GM19452 (cell line): ENCODE measurements at regions not wholly inside any gene's neighbourhood (a gene's known extent, or its start where the extent isn't known, plus 50 kb on each side); places are given as distances from the start of the nearest gene placed in this dataset.

Source experiments
- ATAC-seq: cut with Tn5 transposase; IDR thresholded peaks from one replicate; pipeline ENCODE4 v1.9.1; 2021; ENCODE audit not compliant: unreplicated experiment

- no peak for ATAC-seq
Observed at GRCh38 chr2:145481334-145481922, 961.5 kb upstream of the ZEB2 start.

- no peak for ATAC-seq
Observed at GRCh38 chr2:145464866-145465265, 944.9 kb upstream of the ZEB2 start.

- no peak for ATAC-seq
Observed at GRCh38 chr2:145460112-145460511, 940.2 kb upstream of the ZEB2 start.

- no peak for ATAC-seq
Observed at GRCh38 chr2:145431181-145431951, 911.4 kb upstream of the ZEB2 start.

GRCh38 chr2:145423809-145424208 is 903.9 kb upstream of the ZEB2 start:
- no peak for ATAC-seq

- no peak for ATAC-seq
Observed at GRCh38 chr2:145422576-145422975, 902.7 kb upstream of the ZEB2 start.

- no peak for ATAC-seq
Observed at GRCh38 chr2:145421841-145422240, 901.9 kb upstream of the ZEB2 start.

GRCh38 chr2:145416640-145417039 is 896.7 kb upstream of the ZEB2 start:
- ATAC-seq = no peak

- no peak for ATAC-seq
Observed at GRCh38 chr2:145415151-145415550, 895.2 kb upstream of the ZEB2 start.

GRCh38 chr2:145413261-145414030 is 893.5 kb upstream of the ZEB2 start:
- no peak for ATAC-seq

- peak; percentile 41 for ATAC-seq
Observed at GRCh38 chr2:145412155-145412554, 892.2 kb upstream of the ZEB2 start.

GRCh38 chr2:145411493-145411892 is 891.6 kb upstream of the ZEB2 start:
- peak; percentile 93 for ATAC-seq

- no peak for ATAC-seq
Observed at GRCh38 chr2:145410086-145410485, 890.2 kb upstream of the ZEB2 start.

- no peak for ATAC-seq
Observed at GRCh38 chr2:145408980-145409379, 889.1 kb upstream of the ZEB2 start.

GRCh38 chr2:145404690-145405089 is 884.8 kb upstream of the ZEB2 start:
- no peak for ATAC-seq

GRCh38 chr2:145402706-145403277 is 882.9 kb upstream of the ZEB2 start:
- no peak for ATAC-seq

- ATAC-seq = no peak
Observed at GRCh38 chr2:145399131-145399530, 879.2 kb upstream of the ZEB2 start.

- no peak for ATAC-seq
Observed at GRCh38 chr2:145394181-145394580, 874.3 kb upstream of the ZEB2 start.

GRCh38 chr2:145386973-145387372 is 867.1 kb upstream of the ZEB2 start:
- ATAC-seq = no peak

- no peak for ATAC-seq
Observed at GRCh38 chr2:145383961-145384360, 864.0 kb upstream of the ZEB2 start.

GRCh38 chr2:145380436-145381017 is 860.6 kb upstream of the ZEB2 start:
- no peak for ATAC-seq
